ENCODE measurements at regions not wholly inside any gene's neighbourhood (a gene's known extent, or its start where the extent isn't known, plus 50 kb on each side); places are given as distances from the start of the nearest gene placed in this dataset.
"Not testable (repeated sequence)": the region's sequence is repeated elsewhere in the genome, so short reads cannot be mapped to it uniquely, and the experiment has no call there.

DNA sequence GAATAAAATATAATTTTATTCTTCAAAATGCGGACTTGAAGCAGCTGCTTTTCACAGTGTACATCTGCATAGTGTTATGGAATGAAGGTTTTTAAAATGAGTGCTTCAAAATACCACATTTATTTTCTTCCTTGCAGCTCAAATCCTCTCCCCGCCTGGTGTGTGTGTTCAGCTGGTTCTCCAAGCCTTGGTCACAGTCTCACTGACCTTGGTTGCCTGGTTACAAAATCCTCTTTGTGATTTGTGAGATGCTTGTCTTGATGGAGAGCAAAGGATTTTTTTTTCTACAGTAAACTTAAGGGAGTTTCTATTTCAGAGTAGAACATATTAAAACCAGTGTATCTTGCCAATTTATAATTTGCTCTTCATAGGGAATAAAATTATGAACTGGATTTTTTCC lies 139.2 kb downstream of the PCDH18 start:
- peak; percentile 64 for DNase-seq

DNA sequence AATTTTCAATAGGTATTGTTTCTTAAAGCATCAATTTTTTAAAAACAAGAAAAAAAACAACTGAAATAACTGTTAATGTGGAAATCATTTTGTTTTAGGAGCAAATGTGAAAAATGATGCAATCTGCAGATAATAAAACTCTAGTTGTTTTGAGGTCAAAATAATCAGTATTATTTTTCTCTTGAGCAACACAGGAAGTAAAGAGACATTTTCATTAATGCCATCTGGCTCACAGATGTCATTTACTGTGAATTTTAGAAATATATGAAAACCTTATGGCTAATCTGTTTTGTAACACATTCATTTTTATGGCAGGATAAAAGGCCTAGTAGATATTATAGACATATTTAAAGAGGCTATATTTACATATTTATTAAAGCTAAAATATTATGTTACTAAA lies 141.6 kb downstream of the PCDH18 start:
- DNase-seq: no peak

DNA sequence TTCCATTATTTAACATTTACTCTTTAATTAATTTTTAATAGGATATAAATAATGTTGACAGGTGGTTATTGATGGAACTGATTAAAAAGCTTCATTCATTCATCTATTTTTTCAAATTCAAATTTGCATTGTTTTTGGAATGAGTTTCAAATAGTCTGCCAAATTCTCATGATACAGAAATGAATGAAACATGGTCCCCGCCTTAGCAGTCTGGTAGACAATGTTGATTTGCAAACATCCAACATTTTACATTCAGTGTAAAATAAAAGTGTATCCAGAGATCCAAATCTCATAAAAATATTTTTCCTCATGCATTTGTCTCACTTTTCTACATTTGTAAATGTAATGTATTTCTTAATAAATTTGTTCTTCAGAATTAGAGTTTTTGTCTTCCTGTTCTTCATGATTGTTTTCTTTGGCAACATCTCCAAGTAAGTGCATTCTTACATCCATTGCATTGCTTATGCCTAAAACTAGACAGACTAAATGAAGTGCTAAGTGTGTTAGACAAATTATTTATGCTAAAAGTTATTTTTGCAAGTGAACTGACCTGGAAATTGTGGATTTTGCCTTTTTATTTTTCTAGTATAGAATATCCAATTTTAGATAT lies 142.3 kb downstream of the PCDH18 start:
- no peak for DNase-seq

DNA sequence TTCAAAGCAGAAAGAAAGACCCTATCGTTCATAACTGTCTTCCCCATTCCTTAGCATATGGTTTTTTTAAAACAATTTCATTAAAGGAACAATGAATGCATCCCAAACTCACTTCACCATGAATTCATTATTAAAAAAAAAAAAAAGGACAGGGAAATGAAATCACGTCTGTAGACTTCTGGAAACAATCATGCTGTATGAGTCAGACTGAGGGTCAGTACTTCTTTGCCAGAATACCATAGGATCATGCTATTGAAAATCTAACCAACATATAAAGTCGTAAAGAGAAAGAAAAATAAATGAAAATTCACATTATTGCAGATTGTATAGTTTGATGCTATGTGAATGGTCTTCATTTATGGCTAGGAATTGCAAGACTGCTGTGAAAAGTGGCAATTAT lies 144.4 kb downstream of the PCDH18 start:
- DNase-seq: no peak

DNA sequence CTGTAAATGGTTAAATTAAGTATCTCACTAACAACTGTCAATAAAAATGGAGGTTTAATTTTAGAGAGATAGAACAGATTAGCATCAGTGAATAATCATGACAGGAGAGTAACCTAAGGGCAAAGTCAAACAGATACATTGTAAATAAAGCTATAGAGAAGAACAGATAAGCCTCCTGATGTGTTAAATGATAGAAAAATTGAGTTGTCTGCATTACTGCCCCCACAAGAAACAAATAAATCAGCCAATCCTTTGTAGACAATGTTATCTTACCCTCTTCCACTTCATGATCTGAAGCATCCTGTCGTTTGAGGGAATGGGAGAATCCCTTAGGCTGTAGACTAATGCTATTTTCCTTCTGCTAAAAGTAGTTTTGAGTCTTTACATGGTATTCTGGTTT lies 147.8 kb downstream of the PCDH18 start:
- DNase-seq: no peak

DNA sequence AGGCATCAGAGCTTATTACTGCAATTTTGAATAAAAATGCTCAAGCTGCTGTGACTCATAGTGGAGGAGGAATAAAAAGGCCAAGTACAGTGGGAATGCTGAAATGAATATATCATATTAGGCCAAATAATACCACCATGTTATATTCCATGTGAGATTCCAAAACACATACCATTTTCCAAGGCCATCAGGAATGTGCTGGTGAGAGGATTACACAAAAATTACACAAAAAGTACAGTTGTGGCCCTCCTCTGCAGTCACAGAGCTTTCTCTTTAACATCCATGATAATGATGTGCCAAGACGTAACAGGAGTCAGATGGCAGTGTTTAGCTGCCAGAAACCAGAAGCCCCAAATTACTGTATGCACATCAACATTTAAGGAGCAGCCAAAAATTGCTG lies 153.5 kb downstream of the PCDH18 start:
- no peak for DNase-seq

DNA sequence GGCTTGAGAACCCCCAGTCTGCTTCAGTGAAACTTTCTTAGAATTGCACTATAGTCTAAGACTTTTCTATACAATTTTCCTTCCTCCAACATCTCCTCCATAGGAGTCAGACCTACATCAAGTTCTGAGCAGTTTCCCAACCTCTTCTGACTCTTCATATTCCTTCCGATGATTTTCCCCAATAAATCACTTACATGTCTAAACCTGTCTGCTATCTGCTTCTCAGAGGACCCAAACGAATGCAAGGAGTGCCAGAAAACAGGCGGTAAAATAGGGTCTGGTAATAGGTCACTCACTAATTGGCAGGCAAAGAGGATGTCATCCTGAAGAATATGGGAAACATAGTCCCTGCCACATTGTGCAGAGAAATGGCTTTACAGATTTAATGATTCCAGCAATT lies 153.9 kb downstream of the PCDH18 start:
- DNase-seq: no peak

DNA sequence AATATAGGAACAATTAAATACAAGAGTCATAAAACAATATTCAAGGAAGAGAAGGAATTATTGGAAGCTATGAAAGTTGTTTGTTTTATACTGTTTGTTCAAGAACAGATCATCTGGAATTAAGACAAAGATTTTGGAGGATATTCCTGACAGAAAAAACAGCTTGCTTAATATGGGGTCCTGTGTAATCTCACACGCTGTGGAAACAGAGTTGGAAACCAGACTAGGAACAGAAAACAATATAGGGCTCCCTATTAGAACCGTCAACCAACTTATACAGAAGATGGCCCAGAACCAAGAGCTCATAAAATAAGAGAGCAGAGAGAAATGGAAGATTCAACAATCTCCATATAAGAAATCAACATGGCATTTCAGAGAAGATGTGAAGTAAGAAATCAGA lies 156.0 kb downstream of the PCDH18 start:
- DNase-seq: no peak

DNA sequence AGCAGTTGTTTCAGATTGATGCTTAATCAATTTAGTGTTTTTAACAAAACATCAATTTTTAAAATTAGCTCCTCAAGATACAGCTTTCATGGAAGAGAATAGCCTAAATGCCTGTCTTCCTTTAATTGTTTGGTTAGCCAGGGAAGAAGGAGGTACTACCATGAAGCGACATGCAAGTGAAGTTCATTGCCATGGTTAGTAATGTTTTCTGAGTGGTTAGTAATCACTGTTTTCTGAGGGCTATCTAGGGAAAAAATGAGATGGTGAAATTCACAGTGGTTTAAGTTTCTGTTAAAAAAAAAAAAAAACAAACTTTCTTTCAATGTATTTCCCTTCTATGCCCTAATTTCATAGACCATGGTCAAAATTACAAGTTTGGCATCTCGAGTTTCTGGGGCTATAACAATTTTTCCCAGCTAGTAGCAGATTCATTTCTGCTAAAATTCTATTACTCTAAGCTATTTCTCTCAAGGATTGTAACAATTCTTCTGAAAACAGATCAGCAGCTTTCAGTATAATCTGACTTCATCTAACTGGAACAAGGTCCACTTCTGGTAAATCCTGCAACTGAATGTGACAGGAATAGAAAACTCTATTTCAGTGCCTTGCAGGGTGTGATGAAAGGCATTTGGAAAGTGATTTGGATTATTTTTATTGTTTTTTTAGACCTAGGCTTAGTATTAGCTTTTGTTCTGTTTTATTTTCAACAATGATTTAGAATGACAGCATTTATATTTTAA lies 157.0 kb downstream of the PCDH18 start:
- no peak for DNase-seq

DNA sequence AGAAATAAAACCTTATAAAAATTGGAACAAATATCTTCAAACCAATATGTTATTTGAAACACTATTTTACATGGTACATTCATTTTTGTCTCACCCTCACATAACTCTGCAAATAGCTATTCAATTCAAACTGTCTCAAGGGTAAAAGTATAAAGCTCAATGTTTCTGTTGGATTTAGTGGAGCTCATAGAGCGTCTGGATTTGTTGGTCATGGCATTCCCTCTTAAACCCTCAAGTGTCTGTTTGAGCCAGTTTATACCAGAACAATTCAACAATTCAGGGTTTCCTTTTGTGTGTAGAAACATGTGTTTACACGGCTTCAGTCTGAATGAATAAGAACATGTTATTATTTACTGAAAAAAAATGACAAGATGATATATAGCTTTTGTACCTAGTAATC lies 161.6 kb downstream of the PCDH18 start:
- DNase-seq: no peak

DNA sequence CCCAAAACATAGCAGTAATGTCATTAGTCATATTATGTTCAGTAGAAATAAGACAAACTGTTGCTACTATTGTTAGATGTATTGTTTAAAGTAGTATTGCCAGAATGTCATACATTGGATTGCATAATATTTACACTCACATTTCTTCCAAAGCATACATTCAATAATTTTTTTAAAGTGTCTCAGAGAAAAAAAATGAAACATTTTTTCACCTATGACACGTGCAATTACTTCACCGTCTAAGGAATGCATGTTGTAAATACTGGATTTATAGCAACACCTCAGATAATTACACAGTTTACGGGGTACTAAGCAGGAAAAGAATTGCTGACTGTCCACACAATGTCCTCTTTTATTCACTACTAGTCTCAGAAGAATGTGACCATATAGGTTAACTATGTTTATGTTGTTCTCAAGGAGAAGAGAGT lies 162.1 kb downstream of the PCDH18 start:
- no peak for DNase-seq

DNA sequence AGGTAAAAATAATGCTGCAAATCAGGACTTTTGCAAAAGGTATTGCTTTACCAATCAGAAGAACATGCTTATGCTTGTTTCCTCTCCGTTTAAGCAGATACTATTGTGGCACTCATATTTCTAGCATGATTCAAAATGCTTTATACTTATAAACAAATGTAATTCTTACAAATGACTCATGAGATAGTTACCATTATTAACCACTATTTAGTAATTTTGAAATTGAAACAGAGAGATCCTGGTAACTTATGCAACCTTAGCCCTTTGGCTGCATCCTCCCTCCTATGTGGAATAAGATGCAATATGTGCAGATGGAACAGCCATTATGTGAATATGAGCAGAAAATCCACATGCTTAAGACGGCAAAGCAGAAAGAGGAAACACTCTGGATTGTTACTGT lies 164.7 kb downstream of the PCDH18 start:
- DNase-seq: no peak

DNA sequence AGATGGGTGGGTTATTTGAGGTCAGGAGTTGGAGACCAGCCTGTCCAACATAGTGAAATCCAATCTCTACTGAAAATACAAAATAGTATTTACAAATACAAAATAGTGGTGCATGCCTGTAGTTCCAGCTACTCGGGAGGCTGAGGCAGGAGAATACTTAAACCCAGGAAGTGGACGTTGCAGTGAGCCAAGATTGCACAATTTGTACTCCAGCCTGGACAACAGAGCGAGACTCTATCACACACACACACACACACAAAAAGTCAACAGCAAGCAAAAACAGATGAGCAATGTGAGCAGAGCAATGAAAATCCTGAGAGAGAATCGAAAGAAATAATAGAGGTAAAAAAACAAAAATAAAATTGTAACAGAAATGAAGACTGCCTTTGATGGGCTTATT lies 168.8 kb downstream of the PCDH18 start:
- no peak for DNase-seq

DNA sequence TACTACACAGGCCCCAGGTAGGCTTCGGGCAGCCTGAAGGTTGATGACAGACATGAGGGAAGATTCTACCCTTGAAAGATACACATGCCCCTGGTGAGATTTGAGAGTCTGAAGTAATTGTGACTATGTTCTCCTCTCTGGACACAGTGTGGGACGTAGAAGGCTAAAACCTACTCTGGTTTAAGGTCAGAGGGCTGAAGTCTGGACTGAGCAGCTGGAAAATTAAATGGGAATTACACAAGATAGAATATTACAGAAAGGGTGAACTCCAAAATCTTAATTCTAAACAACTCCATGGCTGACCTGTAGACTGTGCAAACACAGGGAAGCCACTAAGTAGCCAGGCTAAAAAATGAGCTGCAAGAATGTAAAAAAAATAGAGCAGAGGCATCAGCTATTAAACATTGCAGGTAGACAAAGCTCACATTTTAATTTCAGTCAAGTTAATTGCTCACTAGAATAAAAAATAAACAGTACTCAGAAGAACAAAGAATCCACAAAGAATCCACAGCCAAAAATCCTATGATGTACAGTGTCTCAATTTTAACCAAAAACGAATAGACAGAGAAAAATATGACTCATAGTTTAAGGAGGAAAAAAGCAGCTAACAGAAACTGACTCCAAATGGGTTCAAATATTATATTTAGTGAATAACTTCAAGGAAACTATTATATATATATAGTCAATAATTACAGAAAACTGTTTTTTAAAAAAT lies 170.4 kb downstream of the PCDH18 start:
- no peak for DNase-seq

DNA sequence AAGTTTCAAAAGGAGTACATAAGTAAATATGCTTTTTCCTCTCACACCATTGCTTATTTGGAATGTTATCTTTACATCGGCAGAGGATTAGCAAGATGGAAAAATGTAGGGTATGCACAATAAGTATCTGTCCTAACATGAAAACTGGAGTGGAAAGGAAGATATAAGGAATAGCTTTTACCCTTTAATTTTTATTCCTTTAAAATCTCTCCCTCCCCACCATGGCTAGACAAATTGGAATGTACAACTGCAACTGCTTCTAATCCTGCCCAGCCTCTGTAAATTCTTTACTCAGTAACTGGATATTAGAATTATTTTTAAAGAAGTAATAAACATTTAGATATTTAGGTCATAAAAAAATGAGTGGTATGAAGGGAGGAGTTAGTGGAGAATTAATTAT lies 171.5 kb downstream of the PCDH18 start:
- DNase-seq: no peak

DNA sequence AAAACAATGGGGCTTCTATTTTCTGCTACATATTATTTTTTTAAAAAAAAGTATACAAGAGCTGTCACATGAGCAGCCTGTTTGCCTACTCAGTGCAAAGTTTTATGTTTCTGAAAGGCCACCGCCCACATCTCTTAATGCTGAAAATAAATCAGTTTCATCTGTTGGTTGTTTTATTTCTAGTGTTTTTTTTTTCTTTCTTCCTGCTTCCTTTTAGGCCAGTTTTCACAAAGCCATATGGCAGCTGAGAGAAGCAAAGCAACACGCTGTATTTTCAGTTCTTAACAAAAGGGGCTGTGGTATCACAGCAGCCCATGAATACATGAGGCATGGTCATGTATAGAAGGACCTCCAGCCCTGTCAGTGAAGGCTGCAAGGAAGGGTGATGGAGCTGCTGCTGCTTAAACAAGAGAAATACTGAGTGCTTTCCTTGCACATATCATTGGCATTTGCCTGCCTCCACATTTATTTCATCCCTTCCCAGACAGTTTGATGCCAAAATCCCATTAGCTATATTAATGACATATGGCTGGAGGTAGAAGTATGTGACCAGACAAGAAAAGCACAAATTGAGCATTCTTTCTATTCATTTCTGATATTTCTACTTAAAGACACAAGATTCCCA lies 172.5 kb downstream of the PCDH18 start:
- DNase-seq: no peak

DNA sequence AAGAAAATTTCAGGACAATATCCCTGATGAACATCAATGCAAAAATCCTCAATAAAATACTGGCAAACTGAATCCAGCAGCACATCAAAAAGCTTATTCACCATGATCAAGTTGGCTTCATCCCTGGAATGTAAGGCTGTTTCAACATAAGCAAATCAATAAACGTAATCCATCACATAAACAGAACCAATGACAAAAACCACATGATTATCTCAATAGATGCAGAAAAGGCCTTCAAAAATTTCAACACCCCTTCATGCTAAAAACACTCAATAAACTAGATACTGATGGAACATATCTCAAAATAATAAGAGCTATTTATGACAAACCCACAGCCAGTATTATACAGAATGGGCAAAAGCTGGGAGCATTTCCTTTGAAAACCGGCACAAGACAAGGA lies 177.7 kb downstream of the PCDH18 start:
- DNase-seq: not testable (repeated sequence)

DNA sequence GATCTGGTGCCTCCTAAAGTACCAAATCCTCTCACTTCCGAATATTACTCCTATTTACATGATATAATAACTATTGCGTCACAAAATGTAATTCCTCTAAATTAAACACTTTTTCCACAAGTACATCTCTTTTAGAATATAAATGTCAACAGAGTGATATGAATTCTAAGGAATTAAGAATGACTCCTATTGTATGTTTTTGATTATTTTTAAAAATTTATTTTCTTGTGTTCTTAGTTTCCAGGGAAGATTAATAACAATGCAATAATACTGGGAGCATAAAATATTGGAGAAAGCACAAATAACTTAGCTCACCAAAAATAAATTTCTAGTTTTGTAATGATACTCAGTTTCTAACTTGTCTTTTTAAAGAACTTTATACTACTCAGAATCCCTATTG lies 184.9 kb downstream of the PCDH18 start:
- no peak for DNase-seq

DNA sequence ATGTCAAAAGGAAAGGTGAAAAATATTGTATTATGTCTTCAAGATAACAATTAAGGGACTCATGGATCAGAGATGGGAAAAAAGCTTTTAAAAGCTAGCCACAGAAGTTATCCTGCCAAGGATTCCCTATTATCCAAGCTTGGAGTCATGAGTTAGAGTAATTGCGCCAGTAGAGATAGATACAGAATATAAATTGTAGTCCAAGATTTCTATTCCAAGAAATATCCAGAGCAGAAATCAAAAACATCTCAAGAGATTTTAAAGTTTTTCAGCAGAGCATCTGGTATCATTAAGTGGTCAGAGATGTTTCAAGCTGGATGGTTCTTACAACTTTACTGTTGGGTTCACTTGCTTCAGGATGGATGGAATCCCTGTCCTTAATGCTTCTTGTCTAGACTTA lies 186.7 kb downstream of the PCDH18 start:
- DNase-seq: no peak

DNA sequence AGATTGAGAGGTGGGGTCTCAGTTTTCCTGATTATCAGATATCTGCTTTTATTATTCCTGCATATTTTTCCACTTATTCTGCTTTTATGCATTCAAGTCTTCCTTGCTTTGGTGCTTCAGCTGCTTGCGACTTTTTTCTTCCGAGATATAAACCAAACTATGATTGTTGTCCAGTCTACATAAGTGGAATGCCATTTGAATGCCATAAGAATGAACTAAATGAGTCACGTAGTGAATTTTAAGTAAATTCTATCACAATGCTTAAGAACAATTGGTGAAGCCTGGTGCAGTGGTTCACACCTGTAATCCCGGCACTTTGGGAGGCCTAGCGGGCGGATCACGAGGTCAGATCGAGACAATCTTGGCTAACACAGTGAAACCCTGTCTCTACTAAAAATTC lies 189.1 kb downstream of the PCDH18 start:
- DNase-seq: no peak

DNA sequence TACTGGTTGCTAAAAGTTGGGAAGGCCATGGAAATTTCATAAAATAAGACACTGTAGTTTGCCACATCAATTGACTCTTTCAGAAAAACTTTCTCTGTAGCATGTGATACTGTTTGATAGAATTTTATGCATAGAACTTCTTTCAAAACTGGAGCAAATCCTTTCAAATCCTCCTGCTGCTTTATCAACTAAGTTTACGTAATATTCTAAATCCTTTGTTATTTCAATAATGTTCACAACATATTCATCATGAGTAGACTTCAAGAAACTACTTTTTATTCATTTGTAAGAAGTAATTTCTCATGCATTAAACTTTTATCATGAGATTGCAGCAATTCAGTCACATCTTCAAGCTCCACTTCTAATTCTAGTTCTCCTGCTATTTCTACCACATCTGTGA lies 199.3 kb downstream of the PCDH18 start:
- DNase-seq: no peak

DNA sequence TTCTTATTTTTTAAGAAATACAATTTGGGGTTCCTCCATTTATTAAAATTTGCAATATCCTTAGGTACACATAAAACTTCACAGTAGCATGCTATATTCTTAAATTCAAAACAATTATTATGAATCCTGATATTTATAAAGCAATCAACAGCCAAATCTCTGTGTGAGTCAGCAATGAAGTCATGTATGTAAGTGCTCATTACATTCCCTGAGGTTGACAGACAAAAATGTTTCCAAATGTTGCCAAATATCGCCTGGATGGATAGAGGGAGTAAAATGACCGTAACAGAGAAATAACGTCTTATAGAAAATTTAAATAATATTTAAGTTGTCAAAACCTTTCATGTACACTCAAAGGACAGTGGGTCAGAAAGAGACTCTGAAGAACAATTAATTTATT lies 220.0 kb downstream of the PCDH18 start:
- DNase-seq: no peak

DNA sequence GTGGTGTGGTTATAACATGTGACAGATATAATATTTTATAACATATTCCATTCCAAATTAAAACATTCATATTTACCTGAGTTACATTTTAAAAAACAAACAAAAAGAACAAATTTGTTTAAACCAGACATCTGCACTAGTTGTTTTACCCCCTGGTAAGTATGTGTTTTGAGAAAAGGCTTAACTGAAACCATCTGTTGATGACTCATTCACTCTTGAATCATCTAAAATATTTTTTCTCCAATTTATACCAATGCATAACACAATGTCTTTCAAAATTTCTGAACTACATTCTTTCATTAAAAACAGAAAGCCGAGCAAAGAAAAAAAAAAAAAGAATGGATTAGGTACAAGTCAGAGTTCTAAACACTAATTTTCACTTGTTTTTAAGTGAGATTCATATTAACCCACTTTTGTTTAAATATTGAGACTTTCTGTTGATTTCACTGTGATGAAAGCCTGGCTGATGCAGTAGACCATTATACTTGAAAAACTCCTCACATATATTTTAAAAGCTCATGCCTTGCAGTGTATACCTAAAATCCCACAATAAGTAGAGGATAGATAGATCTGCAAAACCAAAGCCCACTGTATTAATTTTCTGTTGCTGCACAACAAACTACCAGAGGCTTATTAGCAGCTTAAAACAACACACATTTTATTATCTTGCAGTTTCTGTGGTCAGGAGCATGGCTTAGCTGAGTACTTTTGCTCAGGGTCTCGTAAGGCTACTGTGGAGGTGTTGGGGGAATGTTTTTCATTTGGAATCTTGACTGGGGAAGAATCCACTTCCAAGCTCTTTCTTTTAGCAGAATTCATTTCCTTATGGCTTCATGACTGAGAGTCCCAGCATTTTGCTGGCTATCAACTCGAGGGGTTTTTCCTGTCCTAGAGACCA lies 221.5 kb downstream of the PCDH18 start:
- no peak for DNase-seq
